DOHH2 (cell line): ENCODE measurements at regions not wholly inside any gene's neighbourhood (a gene's known extent, or its start where the extent isn't known, plus 50 kb on each side); places are given as distances from the start of the nearest gene placed in this dataset.

Experiments
- H3F3A ChIP-seq: fragments of 200-600 bp; sonication (generic), shearing (Covaris generic); 2 replicates; pipeline ENCODE4 v1.6.0; 2016; ENCODE audit warnings: antibody characterized with exemption, mild to moderate bottlenecking; ENCODE audit not compliant: control insufficient read depth, insufficient read depth
- H3K27ac ChIP-seq: fragments of 200-600 bp; sonication (generic); 2 replicates; pipeline ENCODE4 v1.5.1; 2014; ENCODE audit warnings: low read depth, mild to moderate bottlenecking, low read length, moderate library complexity
- H3K27me3 ChIP-seq: fragments of 200-600 bp; sonication (generic); 2 replicates; pipeline ENCODE4 v1.6.1; 2014; ENCODE audit warnings: mild to moderate bottlenecking, low read length, mixed read lengths; ENCODE audit not compliant: control insufficient read depth
- H3K36me3 ChIP-seq: fragments of 200-600 bp; sonication (generic); 2 replicates; pipeline ENCODE4 v1.6.1; 2014; ENCODE audit warnings: mild to moderate bottlenecking, low read length, moderate library complexity, mixed read lengths; ENCODE audit not compliant: control insufficient read depth
- H3K4me1 ChIP-seq: fragments of 200-600 bp; sonication (generic); 2 replicates; pipeline ENCODE4 v1.6.1; 2014; ENCODE audit warnings: mild to moderate bottlenecking, low read length, mixed read lengths; ENCODE audit not compliant: control insufficient read depth
- H3K4me2 ChIP-seq: fragments of 200-600 bp; sonication (generic); 2 replicates; pipeline ENCODE4 v1.6.0; 2014; ENCODE audit warnings: mild to moderate bottlenecking, low read length, moderate library complexity
- H3K4me3 ChIP-seq: fragments of 200-600 bp; sonication (generic); 2 replicates; pipeline ENCODE4 v1.5.1; 2014; ENCODE audit warnings: mild to moderate bottlenecking, low read length, mixed read lengths
- H3K79me2 ChIP-seq: fragments of 200-600 bp; sonication (generic); 2 replicates; pipeline ENCODE4 v1.6.1; 2014; ENCODE audit warnings: mild to moderate bottlenecking, low read length, mixed read lengths; ENCODE audit not compliant: control insufficient read depth
- H3K9me2 ChIP-seq: fragments of 200-600 bp; sonication (generic); replicated peaks from 2 replicates; pipeline ENCODE4 v1.6.1; 2014; ENCODE audit warnings: mild to moderate bottlenecking, low read length, mixed read lengths; ENCODE audit not compliant: control insufficient read depth
- H3K9me3 ChIP-seq: fragments of 200-600 bp; sonication (generic); 2 replicates; pipeline ENCODE4 v1.6.1; 2014; ENCODE audit warnings: antibody characterized with exemption, low read length, mixed read lengths; ENCODE audit not compliant: control insufficient read depth, insufficient read depth
- H4K20me1 ChIP-seq: fragments of 200-600 bp; sonication (generic); 2 replicates; pipeline ENCODE4 v1.6.0; 2014; ENCODE audit warnings: low read depth, mild to moderate bottlenecking, antibody characterized with exemption, low read length, moderate library complexity; ENCODE audit not compliant: control insufficient read depth, insufficient read depth
- EZH2phosphoT487 ChIP-seq: fragments of 200-600 bp; sonication (generic); IDR thresholded peaks from 2 replicates; pipeline ENCODE4 v1.6.1; 2017; ENCODE audit warnings: borderline replicate concordance, mild to moderate bottlenecking, antibody characterized with exemption, low read length, moderate library complexity, mixed read lengths
- TF ChIP-seq, protein P1 (sequence below): fragments of 200-600 bp; sonication (generic); IDR thresholded peaks from one replicate; pipeline ENCODE4 v1.5.1; 2014; ENCODE audit warnings: antibody characterized with exemption, mild to moderate bottlenecking, low read depth, low read length; ENCODE audit not compliant: poor library complexity, severe bottlenecking

DNA sequence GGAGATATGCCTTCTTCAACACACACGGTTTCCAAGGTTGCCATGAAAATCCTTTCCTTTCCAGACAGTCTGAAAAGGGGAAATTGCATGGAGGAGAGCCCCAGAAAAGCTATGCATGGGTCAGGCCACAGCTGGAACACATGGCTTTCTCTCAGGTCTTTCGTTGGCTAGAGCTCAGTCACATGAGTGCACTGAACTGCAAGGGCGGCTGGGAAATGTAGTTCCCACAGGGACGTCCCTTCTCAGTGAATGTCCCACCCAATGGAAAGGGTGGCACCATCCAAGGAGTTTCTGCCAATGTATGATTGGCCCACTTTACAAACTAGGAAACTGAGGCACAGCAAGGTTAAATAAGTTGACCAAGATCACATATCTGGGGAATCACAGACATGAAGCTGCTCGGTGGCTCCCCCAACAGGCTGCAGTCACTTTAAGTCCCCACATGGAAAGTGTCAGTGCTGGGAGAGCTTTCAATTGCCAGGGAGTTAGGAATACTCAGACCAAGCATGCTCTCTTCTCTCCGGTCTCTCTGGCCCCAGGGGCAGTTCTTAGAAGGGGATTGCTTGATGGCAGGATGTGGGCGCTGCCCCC, 571.3 kb downstream of the GLRX3 start:
- Histone ChIP-seq H3K4me2 (no peak overlapping the region), H3K27me3 (no peaks in the 10 kb centered on the region), H3K9me3 (no peaks in the 10 kb centered on the region), H3K36me3 (no peaks in the 10 kb centered on the region), H3K27ac (no peak overlapping the region), H3K4me1 (no peaks in the 10 kb centered on the region), H3K4me3 (no peak overlapping the region), H4K20me1 (no peaks in the 10 kb centered on the region), H3K79me2 (no peaks in the 10 kb centered on the region), H3F3A (no peaks in the 10 kb centered on the region), H3K9me2 (no peaks in the 10 kb centered on the region)
- TF ChIP-seq EZH2phosphoT487: no peak
- TF ChIP-seq, protein P1, sequence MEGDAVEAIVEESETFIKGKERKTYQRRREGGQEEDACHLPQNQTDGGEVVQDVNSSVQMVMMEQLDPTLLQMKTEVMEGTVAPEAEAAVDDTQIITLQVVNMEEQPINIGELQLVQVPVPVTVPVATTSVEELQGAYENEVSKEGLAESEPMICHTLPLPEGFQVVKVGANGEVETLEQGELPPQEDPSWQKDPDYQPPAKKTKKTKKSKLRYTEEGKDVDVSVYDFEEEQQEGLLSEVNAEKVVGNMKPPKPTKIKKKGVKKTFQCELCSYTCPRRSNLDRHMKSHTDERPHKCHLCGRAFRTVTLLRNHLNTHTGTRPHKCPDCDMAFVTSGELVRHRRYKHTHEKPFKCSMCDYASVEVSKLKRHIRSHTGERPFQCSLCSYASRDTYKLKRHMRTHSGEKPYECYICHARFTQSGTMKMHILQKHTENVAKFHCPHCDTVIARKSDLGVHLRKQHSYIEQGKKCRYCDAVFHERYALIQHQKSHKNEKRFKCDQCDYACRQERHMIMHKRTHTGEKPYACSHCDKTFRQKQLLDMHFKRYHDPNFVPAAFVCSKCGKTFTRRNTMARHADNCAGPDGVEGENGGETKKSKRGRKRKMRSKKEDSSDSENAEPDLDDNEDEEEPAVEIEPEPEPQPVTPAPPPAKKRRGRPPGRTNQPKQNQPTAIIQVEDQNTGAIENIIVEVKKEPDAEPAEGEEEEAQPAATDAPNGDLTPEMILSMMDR: peak; percentile 20

DNA sequence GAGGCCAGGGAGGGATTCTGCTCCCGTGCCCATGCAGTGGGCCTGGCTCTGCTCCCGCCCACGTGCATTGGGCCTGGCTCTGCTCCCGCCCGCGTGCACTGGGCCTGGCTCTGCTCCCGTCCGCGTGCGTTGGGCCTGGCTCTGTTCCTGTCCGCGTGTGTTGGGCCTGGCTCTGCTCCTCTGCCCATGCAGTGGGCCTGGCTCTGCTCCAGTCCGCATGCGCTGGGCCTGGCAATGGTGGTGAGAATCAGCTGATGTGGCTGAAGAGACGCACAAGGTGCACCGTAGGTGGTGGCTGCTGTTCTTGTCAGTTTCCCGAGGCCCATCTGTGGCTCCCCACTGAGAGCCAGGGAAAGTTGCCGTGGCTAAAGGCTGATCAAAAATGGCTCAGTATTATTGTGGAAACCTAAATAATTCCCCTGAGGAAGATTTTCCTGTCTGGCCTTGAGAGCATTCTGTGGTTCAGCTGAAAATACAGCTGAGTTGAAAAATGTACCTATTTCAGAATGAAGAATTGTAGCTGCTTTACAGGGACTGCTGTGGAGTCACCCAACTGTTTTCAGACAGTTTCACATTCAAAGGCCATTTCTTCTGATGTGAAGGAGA, 572.4 kb downstream of the GLRX3 start:
- Histone ChIP-seq H3K9me2 (no peaks in the 10 kb centered on the region), H3K27me3 (no peaks in the 10 kb centered on the region), H3K36me3 (no peaks in the 10 kb centered on the region), H4K20me1 (no peaks in the 10 kb centered on the region), H3K4me1 (no peaks in the 10 kb centered on the region), H3K4me3 (no peak overlapping the region), H3K4me2 (no peak overlapping the region), H3K79me2 (no peaks in the 10 kb centered on the region), H3F3A (no peaks in the 10 kb centered on the region), H3K9me3 (no peaks in the 10 kb centered on the region), H3K27ac (no peak overlapping the region)
- TF ChIP-seq, protein P1: no peak
- TF ChIP-seq EZH2phosphoT487: no peak

DNA sequence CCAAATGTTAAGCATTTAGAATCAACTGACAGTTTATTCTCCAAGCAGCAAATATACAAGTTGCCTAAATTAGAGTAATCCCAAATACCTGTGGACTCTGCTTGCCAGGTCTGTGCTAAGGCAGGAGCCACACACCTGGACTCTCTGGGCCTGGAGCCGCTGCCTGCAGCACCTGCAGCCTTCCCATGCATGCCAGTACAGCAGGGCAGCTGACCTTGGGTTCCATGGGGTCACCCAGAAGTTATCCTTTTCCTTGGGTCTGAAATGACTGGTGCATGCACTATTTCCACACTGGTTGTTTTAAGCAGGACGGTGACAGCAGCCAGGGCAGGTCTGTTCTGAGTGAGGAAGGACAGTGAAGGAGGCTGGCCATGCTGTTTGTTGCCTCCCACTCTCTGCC, 573.2 kb downstream of the GLRX3 start:
- Histone ChIP-seq H3K4me2 (no peak overlapping the region), H3K4me3 (no peak overlapping the region), H3K27ac (no peak overlapping the region), H3K4me1 (no peaks in the 10 kb centered on the region), H4K20me1 (no peaks in the 10 kb centered on the region), H3K79me2 (no peaks in the 10 kb centered on the region), H3K27me3 (no peaks in the 10 kb centered on the region), H3F3A (no peaks in the 10 kb centered on the region), H3K36me3 (no peaks in the 10 kb centered on the region), H3K9me2 (no peaks in the 10 kb centered on the region), H3K9me3 (no peaks in the 10 kb centered on the region)
- no peak for TF ChIP-seq EZH2phosphoT487
- TF ChIP-seq, protein P1: no peak

DNA sequence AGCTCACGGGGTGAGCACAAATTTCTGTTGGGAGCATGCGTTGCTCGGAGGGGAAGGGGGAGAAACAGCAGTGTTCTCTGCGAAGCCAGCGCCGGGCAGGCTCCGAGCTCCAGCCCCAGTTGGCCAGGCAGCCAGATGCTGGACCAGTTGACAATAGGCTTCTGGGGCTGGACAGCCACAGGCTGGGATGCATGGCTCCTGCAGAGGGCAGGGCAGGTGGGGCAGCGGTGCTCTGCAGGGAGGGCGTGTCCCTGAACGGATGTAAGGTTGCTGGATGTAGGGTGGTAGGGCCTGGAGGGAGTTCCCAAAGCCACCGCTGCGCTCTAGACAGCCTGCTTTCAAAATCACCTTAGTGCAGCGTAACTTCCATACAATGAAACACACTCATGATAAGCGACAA, 574.9 kb downstream of the GLRX3 start:
- no peaks in the 10 kb centered on the region for H3K36me3 ChIP-seq
- no peaks in the 10 kb centered on the region for H3K9me3 ChIP-seq
- H3K4me1 ChIP-seq: no peaks in the 10 kb centered on the region
- no peaks in the 10 kb centered on the region for H3F3A ChIP-seq
- H3K27ac ChIP-seq: no peak overlapping the region
- no peaks in the 10 kb centered on the region for H4K20me1 ChIP-seq
- no peaks in the 10 kb centered on the region for H3K27me3 ChIP-seq
- no peaks in the 10 kb centered on the region for H3K79me2 ChIP-seq
- TF ChIP-seq, protein P1: no peak
- TF ChIP-seq EZH2phosphoT487: no peak
- no peak overlapping the region for H3K4me3 ChIP-seq
- H3K4me2 ChIP-seq: no peak overlapping the region
- H3K9me2 ChIP-seq: no peaks in the 10 kb centered on the region
